ENCODE measurements at regions not wholly inside any gene's neighbourhood (a gene's known extent, or its start where the extent isn't known, plus 50 kb on each side); places are given as distances from the start of the nearest gene placed in this dataset.
"Not testable (repeated sequence)": the region's sequence is repeated elsewhere in the genome, so short reads cannot be mapped to it uniquely, and the experiment has no call there.

DNA sequence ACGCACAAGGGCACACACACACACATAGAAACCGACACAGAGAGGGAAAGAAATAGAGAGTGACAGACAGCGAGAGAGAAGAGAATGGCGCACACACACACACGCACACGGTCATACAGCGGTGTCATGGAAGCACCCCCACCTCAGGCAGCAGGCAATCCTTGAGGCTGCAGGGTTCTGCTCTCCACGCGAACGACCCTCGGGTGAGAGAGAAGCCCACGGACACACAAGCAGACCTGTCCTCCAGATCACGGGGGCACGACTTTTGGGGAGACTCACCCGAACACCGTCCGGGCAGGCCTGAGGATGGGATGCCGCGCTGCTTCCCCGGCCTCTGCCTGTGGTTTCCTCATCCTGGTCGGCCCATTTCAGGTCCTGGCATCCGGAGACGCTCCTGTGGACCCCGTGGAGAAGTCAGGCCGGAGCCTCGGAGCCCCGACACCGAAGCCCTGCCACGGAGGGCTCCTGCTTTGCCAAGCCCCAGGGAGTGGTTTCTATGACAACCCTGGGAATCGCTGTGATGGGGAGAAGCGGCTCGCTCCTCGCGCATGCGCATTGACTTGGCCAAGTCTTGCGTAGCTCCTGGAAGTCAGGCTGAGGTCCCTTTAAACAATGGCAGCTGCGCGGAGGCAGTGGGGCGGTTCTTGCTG lies 118.2 kb upstream of the KCNJ18 start:
- CTCF ChIA-PET: no interaction called here
- peak; percentile 10 for DNase-seq (ENCODE audit: low read depth, low spot score)
- POLR2A ChIA-PET: no interaction called here
- peak overlapping the region; percentile 66 for H3K4me3 ChIP-seq (ENCODE audit: low read depth, low read length)
- TF ChIP-seq, protein P1, sequence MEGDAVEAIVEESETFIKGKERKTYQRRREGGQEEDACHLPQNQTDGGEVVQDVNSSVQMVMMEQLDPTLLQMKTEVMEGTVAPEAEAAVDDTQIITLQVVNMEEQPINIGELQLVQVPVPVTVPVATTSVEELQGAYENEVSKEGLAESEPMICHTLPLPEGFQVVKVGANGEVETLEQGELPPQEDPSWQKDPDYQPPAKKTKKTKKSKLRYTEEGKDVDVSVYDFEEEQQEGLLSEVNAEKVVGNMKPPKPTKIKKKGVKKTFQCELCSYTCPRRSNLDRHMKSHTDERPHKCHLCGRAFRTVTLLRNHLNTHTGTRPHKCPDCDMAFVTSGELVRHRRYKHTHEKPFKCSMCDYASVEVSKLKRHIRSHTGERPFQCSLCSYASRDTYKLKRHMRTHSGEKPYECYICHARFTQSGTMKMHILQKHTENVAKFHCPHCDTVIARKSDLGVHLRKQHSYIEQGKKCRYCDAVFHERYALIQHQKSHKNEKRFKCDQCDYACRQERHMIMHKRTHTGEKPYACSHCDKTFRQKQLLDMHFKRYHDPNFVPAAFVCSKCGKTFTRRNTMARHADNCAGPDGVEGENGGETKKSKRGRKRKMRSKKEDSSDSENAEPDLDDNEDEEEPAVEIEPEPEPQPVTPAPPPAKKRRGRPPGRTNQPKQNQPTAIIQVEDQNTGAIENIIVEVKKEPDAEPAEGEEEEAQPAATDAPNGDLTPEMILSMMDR (IDR thresholded peaks at IDR 0.05; ENCODE audit: insufficient read depth, low read length, missing control alignments): no peak

DNA sequence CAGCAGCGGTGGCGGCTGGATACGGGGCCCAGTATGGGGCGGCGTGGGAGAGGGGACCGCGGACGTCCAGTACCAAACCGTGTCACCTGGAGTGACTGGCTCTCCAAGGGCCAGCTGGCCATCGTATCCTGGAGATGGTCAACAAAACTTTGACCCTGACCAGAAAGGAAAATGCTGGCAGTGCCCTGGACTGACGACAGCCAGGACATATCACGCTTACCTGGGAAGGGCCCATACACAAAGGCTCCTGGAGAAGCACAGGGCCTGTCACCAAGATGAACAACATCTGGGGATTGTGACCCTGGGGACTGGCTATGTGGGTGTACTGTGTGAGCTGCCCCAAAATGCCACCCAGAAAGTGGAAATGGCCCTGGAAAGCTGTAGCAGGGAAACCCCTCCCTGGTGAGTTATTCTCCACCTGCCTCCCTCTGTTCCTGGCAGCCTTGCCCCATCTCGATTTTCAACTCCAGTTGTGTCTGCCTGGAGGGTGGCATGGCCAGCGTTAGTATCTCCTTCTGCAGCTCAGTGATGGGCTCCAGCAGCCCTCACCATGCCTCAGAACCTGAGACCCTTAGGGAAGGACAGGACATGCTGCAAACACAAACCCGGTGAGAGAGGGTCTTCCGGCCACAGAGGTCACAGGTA lies 117.6 kb upstream of the KCNJ18 start:
- CTCF ChIA-PET; DNase-seq (ENCODE audit: low read depth, low spot score); POLR2A ChIA-PET: not testable (repeated sequence)
- peak overlapping the region; percentile 40 for H3K4me3 ChIP-seq (ENCODE audit: low read depth, low read length)

DNA sequence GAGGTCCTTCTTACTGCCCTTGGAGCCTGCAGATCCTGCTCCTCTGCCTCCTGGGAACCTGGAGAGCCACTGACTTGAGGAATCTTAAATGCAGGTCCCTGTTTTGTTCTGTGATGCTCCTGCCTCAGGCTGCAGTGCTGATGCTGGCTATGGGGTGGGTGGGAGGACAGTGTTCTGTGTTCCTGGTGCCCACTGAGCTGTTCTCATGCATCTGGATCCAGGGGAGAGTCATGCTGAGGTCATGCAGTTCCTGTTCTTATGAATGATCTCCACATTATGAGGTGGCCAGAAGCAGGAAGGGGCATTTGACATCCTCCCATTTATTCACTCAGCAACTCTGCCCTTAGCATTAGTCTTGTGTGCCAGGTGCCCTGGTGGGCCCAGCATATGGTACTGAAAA lies 113.5 kb upstream of the KCNJ18 start:
- H3K4me3 ChIP-seq (ENCODE audit: low read depth, low read length); POLR2A ChIA-PET; CTCF ChIA-PET; DNase-seq (ENCODE audit: low read depth, low spot score): not testable (repeated sequence)

DNA sequence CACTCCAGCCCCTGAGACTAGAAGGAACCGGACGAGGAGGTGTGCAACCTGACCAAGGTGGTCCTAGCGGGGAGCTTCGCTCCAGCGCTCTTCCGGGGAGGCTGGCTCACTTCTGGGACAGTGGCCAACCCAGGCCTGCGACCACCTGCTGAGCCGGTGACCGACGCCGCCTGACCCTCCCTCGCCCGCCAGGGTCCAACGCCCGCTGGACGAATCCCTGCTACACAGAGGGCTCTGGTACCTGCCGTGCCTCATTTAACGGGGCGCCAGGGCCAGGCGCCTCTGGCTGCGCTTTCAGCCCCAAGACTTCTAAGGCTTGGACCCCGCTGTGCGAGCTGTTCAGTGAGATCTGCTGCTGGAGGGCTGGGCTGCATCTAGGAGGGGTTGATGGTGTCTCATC lies 99.5 kb upstream of the KCNJ18 start:
- ChIA-PET CTCF (no interaction called here), POLR2A (no interaction called here)
- no peak for DNase-seq (ENCODE audit: low read depth, low spot score)
- TF ChIP-seq, protein P1 (IDR thresholded peaks at IDR 0.05; ENCODE audit: insufficient read depth, low read length, missing control alignments): no peak
- no peak overlapping the region for H3K4me3 ChIP-seq (ENCODE audit: low read depth, low read length)

DNA sequence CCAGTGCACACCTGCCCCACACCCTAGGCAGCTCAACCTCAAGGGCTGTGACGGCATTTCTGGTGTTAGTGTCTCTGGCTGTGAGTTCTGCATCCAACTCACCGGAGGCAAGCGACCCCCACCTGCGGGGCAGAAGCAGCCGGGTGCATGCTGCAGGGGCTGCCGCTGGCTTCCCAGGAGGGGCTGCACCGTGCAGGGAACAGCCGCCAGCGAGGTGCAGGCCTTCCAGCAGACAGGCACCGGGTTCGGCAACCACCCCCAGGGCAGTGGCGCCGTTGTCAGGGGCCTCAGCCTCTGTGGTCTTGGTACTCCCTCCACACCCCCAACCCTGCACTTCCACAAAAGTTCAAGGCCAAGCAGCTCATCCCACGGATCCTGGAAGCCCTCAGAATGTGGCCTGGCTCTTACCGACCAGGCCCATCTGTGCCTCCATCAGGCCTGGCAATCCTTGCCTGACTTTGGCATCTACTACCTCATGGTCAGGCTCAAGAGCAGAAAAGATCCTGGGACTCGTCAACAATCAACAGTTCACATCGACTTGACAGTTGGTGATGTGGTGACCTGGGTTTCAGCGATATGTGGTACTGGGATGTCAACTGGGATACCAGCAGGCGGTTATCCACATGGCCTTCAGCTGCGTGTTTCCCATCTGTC lies 98.7 kb upstream of the KCNJ18 start:
- DNase-seq (ENCODE audit: low read depth, low spot score); POLR2A ChIA-PET: not testable (repeated sequence)

DNA sequence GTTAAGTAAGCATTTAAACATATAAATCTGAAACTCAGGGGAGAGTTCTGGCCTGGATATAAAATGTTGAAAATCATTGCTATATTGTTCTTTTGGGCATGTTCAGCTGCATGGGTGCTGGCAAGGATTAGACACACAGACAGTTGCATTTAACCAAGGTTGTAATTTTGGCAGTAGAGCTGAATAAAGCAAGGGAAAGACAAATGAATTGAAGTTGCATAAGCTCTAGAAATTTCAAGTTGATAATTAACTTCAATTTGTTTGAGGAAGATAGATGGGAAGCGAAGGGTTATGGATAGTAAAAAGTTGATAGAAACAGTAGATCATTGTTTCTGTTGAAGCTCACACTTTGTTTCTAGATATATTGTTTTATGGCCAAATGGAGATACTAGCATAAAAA lies 97.2 kb upstream of the KCNJ18 start:
- CTCF ChIA-PET: no interaction called here
- no peak overlapping the region for H3K4me3 ChIP-seq (ENCODE audit: low read depth, low read length)
- POLR2A ChIA-PET: no interaction called here
- TF ChIP-seq, protein P1 (IDR thresholded peaks at IDR 0.05; ENCODE audit: insufficient read depth, low read length, missing control alignments): no peak
- DNase-seq (ENCODE audit: low read depth, low spot score): no peak

More for the DNA sequence above, 98.7 kb upstream of the KCNJ18 start:
- CTCF ChIA-PET; H3K4me3 ChIP-seq (ENCODE audit: low read depth, low read length): not testable (repeated sequence)

DNA sequence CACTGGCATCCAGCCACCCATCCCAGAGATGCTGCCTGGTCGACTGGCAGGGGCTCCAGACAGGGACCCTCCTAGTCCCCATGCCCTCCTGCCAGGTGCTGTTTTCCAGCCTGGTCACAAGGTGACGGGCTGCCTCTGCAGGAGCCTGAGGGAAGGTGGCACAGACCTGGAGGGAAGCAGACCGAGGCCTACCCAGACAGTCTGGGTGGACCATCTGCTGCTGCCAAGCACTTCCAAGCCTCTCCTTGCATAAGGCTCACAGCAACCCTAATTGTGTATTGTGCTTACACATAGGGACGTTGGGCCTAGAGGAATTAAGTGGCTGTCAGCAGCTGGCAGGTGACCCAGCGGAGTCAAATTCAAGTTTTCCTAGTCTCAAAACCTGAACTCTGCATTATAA lies 90.1 kb upstream of the KCNJ18 start:
- ChIA-PET POLR2A (no interaction called here), CTCF (no interaction called here)
- H3K4me3 ChIP-seq (ENCODE audit: low read depth, low read length): no peak overlapping the region
- TF ChIP-seq, protein P1 (IDR thresholded peaks at IDR 0.05; ENCODE audit: insufficient read depth, low read length, missing control alignments): no peak
- DNase-seq (ENCODE audit: low read depth, low spot score): no peak

DNA sequence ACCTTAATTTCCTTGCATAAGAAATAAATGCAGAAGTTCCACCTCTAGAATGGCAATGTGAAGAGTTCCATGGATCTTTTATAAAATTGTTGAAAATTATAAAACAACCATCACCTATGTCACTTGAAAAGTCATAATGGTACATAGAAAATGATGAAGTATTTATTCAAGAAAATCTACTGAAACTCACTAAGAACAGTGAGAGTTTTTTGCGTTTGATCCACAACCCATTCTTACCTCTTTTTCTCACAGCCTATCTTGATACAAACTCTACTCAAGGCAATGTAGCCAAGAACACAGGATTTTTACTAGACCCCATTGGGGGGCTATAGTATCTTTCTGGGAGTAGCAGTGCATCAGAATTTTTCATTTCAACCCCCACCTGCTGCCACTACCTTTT lies 89.0 kb upstream of the KCNJ18 start:
- CTCF ChIA-PET; POLR2A ChIA-PET; H3K4me3 ChIP-seq (ENCODE audit: low read depth, low read length); DNase-seq (ENCODE audit: low read depth, low spot score): not testable (repeated sequence)

DNA sequence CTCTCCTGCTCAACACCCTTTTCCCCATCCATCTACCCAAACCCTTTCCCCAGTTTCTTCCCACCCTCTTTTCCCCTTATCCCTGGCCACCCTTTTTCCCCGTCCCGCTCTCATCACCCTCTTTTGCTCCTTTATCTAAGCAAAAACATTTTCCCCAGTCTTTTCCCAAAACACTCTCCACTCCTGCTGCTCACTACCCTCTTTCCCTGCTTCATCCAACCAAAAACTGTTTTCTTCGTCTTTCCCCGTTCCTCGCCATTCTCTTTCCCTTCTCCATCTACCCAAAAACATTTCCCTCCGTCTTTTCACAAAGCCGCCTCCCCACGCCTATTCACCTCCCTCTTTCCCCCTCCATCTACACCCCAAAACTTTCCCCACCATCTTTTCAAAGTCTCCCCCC lies 80.9 kb upstream of the KCNJ18 start:
- DNase-seq (ENCODE audit: low read depth, low spot score); CTCF ChIA-PET; H3K4me3 ChIP-seq (ENCODE audit: low read depth, low read length); POLR2A ChIA-PET: not testable (repeated sequence)

DNA sequence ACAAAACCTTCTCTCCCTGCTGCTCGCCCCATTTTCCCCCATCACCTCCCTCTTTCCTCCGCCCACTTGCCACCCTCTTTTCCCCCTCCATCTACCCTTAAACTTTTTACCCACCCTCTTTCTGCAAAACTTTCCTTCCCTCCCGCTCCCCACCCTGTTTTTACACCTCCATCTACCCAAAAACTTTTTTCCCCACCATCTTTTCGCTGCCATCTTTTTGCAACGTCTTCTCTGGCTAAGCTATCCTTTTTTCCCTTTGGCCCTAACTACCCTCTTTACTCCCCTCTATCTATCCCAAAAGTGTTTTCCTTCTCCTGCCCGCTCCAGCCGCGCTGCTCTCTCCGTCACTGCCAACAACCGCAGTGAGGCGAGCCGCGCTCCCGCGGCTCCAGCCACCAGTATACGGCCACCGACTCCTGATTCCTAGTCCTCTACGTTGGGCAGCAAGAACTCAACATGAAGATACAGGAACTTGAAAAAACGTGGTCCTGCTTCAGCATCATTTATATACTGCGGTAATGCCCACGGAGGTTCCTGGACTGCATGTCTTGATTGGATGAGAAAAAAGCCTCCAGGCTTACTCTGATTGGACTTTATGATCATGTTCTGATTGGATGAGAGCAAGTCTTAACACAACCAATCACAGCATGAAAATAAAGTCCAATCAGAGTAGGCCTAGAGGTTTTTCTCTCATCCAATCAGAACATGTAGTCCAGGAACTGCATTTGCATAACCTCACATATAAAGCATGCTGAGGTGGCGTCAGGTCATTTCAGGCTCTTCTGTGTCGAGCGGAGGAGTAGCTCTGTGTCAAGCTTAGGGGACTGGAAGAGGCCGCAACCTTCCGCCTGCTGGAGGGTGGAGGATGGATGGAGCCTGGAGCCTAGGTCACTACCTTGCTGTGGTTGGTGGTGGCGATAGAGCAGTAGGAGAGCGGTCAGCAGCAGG lies 79.9 kb upstream of the KCNJ18 start:
- CTCF ChIA-PET: not testable (repeated sequence)

More for the DNA sequence above, 79.9 kb upstream of the KCNJ18 start:
- H3K4me3 ChIP-seq (ENCODE audit: low read depth, low read length); POLR2A ChIA-PET; DNase-seq (ENCODE audit: low read depth, low spot score): not testable (repeated sequence)

Measured in AG04449 (cell line).